Endodermal cell (in vitro differentiated cells): ENCODE measurements at regions not wholly inside any gene's neighbourhood (a gene's known extent, or its start where the extent isn't known, plus 50 kb on each side); places are given as distances from the start of the nearest gene placed in this dataset.

Source experiments
- DNase-seq: peaks from one replicate; pipeline ENCODE4 v3.0.0-alpha.2; 2017
- H3K27ac ChIP-seq: 2 replicates; pipeline ENCODE4 v1.5.1; 2013; ENCODE audit warnings: mild to moderate bottlenecking, low read depth, low read length, moderate library complexity
- H3K27me3 ChIP-seq: 2 replicates; pipeline ENCODE4 v1.6.1; 2013; ENCODE audit warnings: mild to moderate bottlenecking, low read length, moderate library complexity; ENCODE audit not compliant: insufficient read depth, control insufficient read depth, poor library complexity, severe bottlenecking
- H3K36me3 ChIP-seq: 2 replicates; pipeline ENCODE4 v1.7.0; 2013; ENCODE audit warnings: mild to moderate bottlenecking, low read length, moderate library complexity; ENCODE audit not compliant: control insufficient read depth, insufficient read depth
- H3K4me1 ChIP-seq: one replicate; pipeline ENCODE4 v1.7.0; 2013; ENCODE audit warnings: low read length; ENCODE audit not compliant: control insufficient read depth, insufficient read depth
- H3K4me3 ChIP-seq: 2 replicates; pipeline ENCODE4 v1.5.1; 2013; ENCODE audit warnings: mild to moderate bottlenecking, low read length, moderate library complexity
- H3K9ac ChIP-seq: 2 replicates; pipeline ENCODE4 v1.6.1; 2013; ENCODE audit warnings: mild to moderate bottlenecking, low read length, moderate library complexity; ENCODE audit not compliant: poor library complexity, severe bottlenecking; ENCODE audit errors: extremely low read depth
- H3K9me3 ChIP-seq: 2 replicates; pipeline ENCODE4 v1.6.1; 2013; ENCODE audit warnings: mild to moderate bottlenecking, low read length, moderate library complexity; ENCODE audit not compliant: control insufficient read depth
- H3K27ac Mint-ChIP-seq: 2 replicates; pipeline ENCODE4 v1.8.0; 2020; ENCODE audit warnings: mixed read lengths
- H3K27me3 Mint-ChIP-seq: 2 replicates; pipeline ENCODE4 v1.8.0; 2021; ENCODE audit warnings: mild to moderate bottlenecking, mixed read lengths; ENCODE audit not compliant: insufficient read depth
- H3K36me3 Mint-ChIP-seq: 2 replicates; pipeline ENCODE4 v1.8.0; 2020; ENCODE audit warnings: low read depth, mixed read lengths
- H3K4me1 Mint-ChIP-seq: 2 replicates; pipeline ENCODE4 v1.8.0; 2020; ENCODE audit warnings: mixed read lengths
- H3K4me3 Mint-ChIP-seq: 2 replicates; pipeline ENCODE4 v1.8.0; 2020; ENCODE audit warnings: mild to moderate bottlenecking, moderate library complexity, mixed read lengths
- H3K9me3 Mint-ChIP-seq: 2 replicates; pipeline ENCODE4 v1.8.0; 2020; ENCODE audit warnings: mild to moderate bottlenecking, mixed read lengths
- WGBS, 2 experiments: methylation state at CpG; one replicate each; pipeline versions ENCODE4 v1.1.5 to v1.1.7; 2013; ENCODE audit warnings: missing lambda C conversion rate in 2 of 2, mixed read lengths in 1 of 2; ENCODE audit not compliant: insufficient coverage in 1 of 2, insufficient read length in 1 of 2; 5-methylcytosine and 5-hydroxymethylcytosine counted together
- TF ChIP-seq, protein P1 (sequence below): fragments of 200-600 bp; sonication (generic); conservative IDR thresholded peaks from 2 replicates; pipeline ENCODE4 v1.5.0; 2021; ENCODE audit warnings: antibody characterized with exemption, mild to moderate bottlenecking

- no peaks in the 10 kb centered on the region for H3K27me3 ChIP-seq
- Mint-ChIP-seq H3K4me3 (no peak overlapping the region), H3K36me3 (no peaks in the 10 kb centered on the region), H3K27me3 (no peaks in the 10 kb centered on the region), H3K9me3 (no peaks in the 10 kb centered on the region), H3K4me1 (no peaks in the 10 kb centered on the region), H3K27ac (no peak overlapping the region)
- no peak overlapping the region for H3K4me3 ChIP-seq
- H3K9ac ChIP-seq: no peak overlapping the region
- DNase-seq: no peak
- no peaks in the 10 kb centered on the region for H3K36me3 ChIP-seq
- TF ChIP-seq, protein P1, sequence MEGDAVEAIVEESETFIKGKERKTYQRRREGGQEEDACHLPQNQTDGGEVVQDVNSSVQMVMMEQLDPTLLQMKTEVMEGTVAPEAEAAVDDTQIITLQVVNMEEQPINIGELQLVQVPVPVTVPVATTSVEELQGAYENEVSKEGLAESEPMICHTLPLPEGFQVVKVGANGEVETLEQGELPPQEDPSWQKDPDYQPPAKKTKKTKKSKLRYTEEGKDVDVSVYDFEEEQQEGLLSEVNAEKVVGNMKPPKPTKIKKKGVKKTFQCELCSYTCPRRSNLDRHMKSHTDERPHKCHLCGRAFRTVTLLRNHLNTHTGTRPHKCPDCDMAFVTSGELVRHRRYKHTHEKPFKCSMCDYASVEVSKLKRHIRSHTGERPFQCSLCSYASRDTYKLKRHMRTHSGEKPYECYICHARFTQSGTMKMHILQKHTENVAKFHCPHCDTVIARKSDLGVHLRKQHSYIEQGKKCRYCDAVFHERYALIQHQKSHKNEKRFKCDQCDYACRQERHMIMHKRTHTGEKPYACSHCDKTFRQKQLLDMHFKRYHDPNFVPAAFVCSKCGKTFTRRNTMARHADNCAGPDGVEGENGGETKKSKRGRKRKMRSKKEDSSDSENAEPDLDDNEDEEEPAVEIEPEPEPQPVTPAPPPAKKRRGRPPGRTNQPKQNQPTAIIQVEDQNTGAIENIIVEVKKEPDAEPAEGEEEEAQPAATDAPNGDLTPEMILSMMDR: no peak
- no peaks in the 10 kb centered on the region for H3K9me3 ChIP-seq
- no peak overlapping the region for H3K27ac ChIP-seq
- H3K4me1 ChIP-seq: no peaks in the 10 kb centered on the region
- WGBS, 2 experiments: 86 to 87% methylated on average over 2 to 3 of the region's 3 CpGs
Observed at GRCh38 chr9:84439250-84439649, 98.7 kb upstream of the SLC28A3 start.

GRCh38 chr9:84442712-84443111, 102.2 kb upstream of the SLC28A3 start:
- Mint-ChIP-seq H3K27me3 (no peaks in the 10 kb centered on the region), H3K27ac (no peak overlapping the region), H3K4me3 (no peak overlapping the region), H3K9me3 (no peaks in the 10 kb centered on the region), H3K4me1 (no peaks in the 10 kb centered on the region), H3K36me3 (no peaks in the 10 kb centered on the region)
- Histone ChIP-seq H3K4me3 (no peak overlapping the region), H3K36me3 (no peaks in the 10 kb centered on the region), H3K27ac (no peak overlapping the region), H3K9ac (no peak overlapping the region), H3K9me3 (no peaks in the 10 kb centered on the region), H3K27me3 (no peaks in the 10 kb centered on the region), H3K4me1 (no peaks in the 10 kb centered on the region)
- TF ChIP-seq, protein P1: no peak
- WGBS, 2 experiments: 94 to 97% methylated on average over 5 to 6 of the region's 6 CpGs
- DNase-seq: no peak

- H3K9ac ChIP-seq: no peak overlapping the region
- Mint-ChIP-seq H3K36me3 (no peaks in the 10 kb centered on the region), H3K4me1 (no peaks in the 10 kb centered on the region), H3K27ac (no peak overlapping the region), H3K27me3 (no peaks in the 10 kb centered on the region), H3K4me3 (no peak overlapping the region), H3K9me3 (no peaks in the 10 kb centered on the region)
- no peak overlapping the region for H3K4me3 ChIP-seq
- no peaks in the 10 kb centered on the region for H3K36me3 ChIP-seq
- TF ChIP-seq, protein P1: no peak
- no peak overlapping the region for H3K27ac ChIP-seq
- no peaks in the 10 kb centered on the region for H3K27me3 ChIP-seq
- H3K4me1 ChIP-seq: no peaks in the 10 kb centered on the region
- 94% methylated on average over 3 to 5 of the region's 5 CpGs for WGBS, 2 experiments
- H3K9me3 ChIP-seq: no peaks in the 10 kb centered on the region
- no peak for DNase-seq
Observed at GRCh38 chr9:84445737-84446136, 105.2 kb upstream of the SLC28A3 start.
